ENCODE measurements at regions not wholly inside any gene's neighbourhood (a gene's known extent, or its start where the extent isn't known, plus 50 kb on each side); places are given as distances from the start of the nearest gene placed in this dataset.

GRCh38 chr5:40046792-40047191 is 622.0 kb upstream of the DAB2 start:
- no peaks in the 10 kb centered on the region for H3K4me1 ChIP-seq (ENCODE audit: control insufficient read depth in 2 of 3, insufficient read depth in 2 of 3, low read depth in 1 of 3, low read length in 3 of 3)
- no peak overlapping the region for H3K4me3 ChIP-seq (ENCODE audit: low read length in 3 of 3)
- no peak overlapping the region for H3K9ac ChIP-seq (ENCODE audit: low read length in 3 of 3)
- DNase-seq (no peak), FAIRE-seq (no peak)
- H3K27ac ChIP-seq (ENCODE audit: low read depth in 2 of 2, low read length in 2 of 2) = no peak overlapping the region
- H3K9me3 ChIP-seq (ENCODE audit: control insufficient read depth in 2 of 3, insufficient read depth in 1 of 3, low read length in 3 of 3) = no peaks in the 10 kb centered on the region
- intact Hi-C loops (cut with DNase I) = no loop called here
- no peaks in the 10 kb centered on the region for H3K27me3 ChIP-seq (ENCODE audit: control insufficient read depth, insufficient read depth, low read length)
- H3K36me3 ChIP-seq (ENCODE audit: control insufficient read depth in 2 of 3, insufficient read depth in 3 of 3, low read length in 3 of 3) = no peaks in the 10 kb centered on the region
- TF ChIP-seq, protein P1, sequence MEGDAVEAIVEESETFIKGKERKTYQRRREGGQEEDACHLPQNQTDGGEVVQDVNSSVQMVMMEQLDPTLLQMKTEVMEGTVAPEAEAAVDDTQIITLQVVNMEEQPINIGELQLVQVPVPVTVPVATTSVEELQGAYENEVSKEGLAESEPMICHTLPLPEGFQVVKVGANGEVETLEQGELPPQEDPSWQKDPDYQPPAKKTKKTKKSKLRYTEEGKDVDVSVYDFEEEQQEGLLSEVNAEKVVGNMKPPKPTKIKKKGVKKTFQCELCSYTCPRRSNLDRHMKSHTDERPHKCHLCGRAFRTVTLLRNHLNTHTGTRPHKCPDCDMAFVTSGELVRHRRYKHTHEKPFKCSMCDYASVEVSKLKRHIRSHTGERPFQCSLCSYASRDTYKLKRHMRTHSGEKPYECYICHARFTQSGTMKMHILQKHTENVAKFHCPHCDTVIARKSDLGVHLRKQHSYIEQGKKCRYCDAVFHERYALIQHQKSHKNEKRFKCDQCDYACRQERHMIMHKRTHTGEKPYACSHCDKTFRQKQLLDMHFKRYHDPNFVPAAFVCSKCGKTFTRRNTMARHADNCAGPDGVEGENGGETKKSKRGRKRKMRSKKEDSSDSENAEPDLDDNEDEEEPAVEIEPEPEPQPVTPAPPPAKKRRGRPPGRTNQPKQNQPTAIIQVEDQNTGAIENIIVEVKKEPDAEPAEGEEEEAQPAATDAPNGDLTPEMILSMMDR (IDR thresholded peaks at IDR 0.05; ENCODE audit: borderline replicate concordance, extremely low read depth, insufficient read depth) = no peak

DNA sequence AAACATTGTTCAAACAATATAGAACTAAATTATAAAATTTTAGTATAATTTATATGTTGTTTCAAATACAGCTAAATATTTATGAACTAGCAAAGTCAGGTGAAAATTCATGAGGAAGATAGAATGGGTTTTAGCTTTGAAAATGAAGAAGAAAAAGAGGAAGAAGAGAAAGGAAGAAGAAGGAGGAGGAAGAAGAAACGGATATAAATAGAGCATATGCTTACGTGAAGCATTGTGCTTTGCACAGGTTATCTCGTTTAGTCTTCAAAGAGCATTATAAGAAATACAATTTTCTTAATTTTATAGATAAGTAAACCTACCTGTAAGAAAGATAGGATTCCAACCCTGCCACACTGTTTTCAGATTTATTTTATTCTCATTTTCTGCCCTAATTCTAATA is 620.6 kb upstream of the DAB2 start:
- TF ChIP-seq, protein P1 (IDR thresholded peaks at IDR 0.05; ENCODE audit: borderline replicate concordance, extremely low read depth, insufficient read depth) = no peak
- FAIRE-seq (no peak), DNase-seq (no peak)
- H3K9me3 ChIP-seq (ENCODE audit: control insufficient read depth in 2 of 3, insufficient read depth in 1 of 3, low read length in 3 of 3) = no peaks in the 10 kb centered on the region
- H3K27me3 ChIP-seq (ENCODE audit: control insufficient read depth, insufficient read depth, low read length) = no peaks in the 10 kb centered on the region
- H3K27ac ChIP-seq (ENCODE audit: low read depth in 2 of 2, low read length in 2 of 2) = no peak overlapping the region
- no peaks in the 10 kb centered on the region for H3K4me1 ChIP-seq (ENCODE audit: control insufficient read depth in 2 of 3, insufficient read depth in 2 of 3, low read depth in 1 of 3, low read length in 3 of 3)
- intact Hi-C loops (cut with DNase I) = no loop called here
- no peak overlapping the region for H3K4me3 ChIP-seq (ENCODE audit: low read length in 3 of 3)
- H3K36me3 ChIP-seq (ENCODE audit: control insufficient read depth in 2 of 3, insufficient read depth in 3 of 3, low read length in 3 of 3) = no peaks in the 10 kb centered on the region
- no peak overlapping the region for H3K9ac ChIP-seq (ENCODE audit: low read length in 3 of 3)

DNA sequence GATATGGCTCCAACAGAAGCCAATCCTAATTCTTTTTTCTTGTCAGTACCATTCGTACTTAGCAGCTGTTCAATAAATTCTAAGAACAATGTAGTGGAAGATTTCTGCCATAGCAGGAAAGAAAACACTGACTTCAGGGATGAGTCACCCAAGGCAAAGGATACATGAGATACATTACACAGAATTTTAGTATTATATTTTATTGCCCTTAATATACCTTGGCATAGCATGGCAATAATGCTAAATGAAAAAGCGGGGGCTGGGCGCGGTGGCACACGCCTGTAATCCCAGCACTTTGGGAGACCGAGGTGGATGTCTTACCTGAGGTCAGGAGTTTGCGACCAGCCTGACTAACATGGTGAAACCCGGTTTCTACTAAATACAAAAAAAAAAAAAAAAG is 619.1 kb upstream of the DAB2 start:
- FAIRE-seq (no peak), DNase-seq (no peak)
- H3K27me3 ChIP-seq (ENCODE audit: control insufficient read depth, insufficient read depth, low read length) = no peaks in the 10 kb centered on the region
- no peaks in the 10 kb centered on the region for H3K36me3 ChIP-seq (ENCODE audit: control insufficient read depth in 2 of 3, insufficient read depth in 3 of 3, low read length in 3 of 3)
- intact Hi-C loops (cut with DNase I) = no loop called here
- H3K4me1 ChIP-seq (ENCODE audit: control insufficient read depth in 2 of 3, insufficient read depth in 2 of 3, low read depth in 1 of 3, low read length in 3 of 3) = no peaks in the 10 kb centered on the region
- TF ChIP-seq, protein P1 (IDR thresholded peaks at IDR 0.05; ENCODE audit: borderline replicate concordance, extremely low read depth, insufficient read depth) = no peak
- H3K27ac ChIP-seq (ENCODE audit: low read depth in 2 of 2, low read length in 2 of 2) = no peak overlapping the region
- no peak overlapping the region for H3K4me3 ChIP-seq (ENCODE audit: low read length in 3 of 3)
- H3K9ac ChIP-seq (ENCODE audit: low read length in 3 of 3) = no peak overlapping the region
- H3K9me3 ChIP-seq (ENCODE audit: control insufficient read depth in 2 of 3, insufficient read depth in 1 of 3, low read length in 3 of 3) = no peaks in the 10 kb centered on the region

DNA sequence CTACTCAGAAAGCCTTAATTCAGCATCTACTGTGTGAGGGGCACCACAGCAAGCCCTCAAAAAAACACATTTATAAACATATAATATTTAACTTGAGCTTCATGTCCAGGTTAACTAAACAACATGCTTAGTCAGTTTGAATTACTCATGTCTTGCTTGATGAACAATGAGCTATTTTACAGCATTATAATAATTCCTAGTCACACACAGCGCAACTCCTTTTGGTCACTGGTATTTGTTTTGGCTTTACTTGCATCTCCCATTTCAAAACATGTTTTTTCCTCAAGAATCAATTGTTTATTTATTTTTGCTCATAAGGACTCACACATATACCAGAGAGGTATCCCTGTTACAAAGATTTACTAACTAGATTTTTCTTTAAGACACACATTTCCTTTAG is 616.7 kb upstream of the DAB2 start:
- Histone ChIP-seq H3K4me3 (ENCODE audit: low read length in 3 of 3) (no peak overlapping the region), H3K27ac (ENCODE audit: low read depth in 2 of 2, low read length in 2 of 2) (no peak overlapping the region), H3K9me3 (ENCODE audit: control insufficient read depth in 2 of 3, insufficient read depth in 1 of 3, low read length in 3 of 3) (no peaks in the 10 kb centered on the region), H3K36me3 (ENCODE audit: control insufficient read depth in 2 of 3, insufficient read depth in 3 of 3, low read length in 3 of 3) (no peaks in the 10 kb centered on the region), H3K4me1 (ENCODE audit: control insufficient read depth in 2 of 3, insufficient read depth in 2 of 3, low read depth in 1 of 3, low read length in 3 of 3) (no peaks in the 10 kb centered on the region), H3K9ac (ENCODE audit: low read length in 3 of 3) (no peak overlapping the region), H3K27me3 (ENCODE audit: control insufficient read depth, insufficient read depth, low read length) (no peaks in the 10 kb centered on the region)
- TF ChIP-seq, protein P1 (IDR thresholded peaks at IDR 0.05; ENCODE audit: borderline replicate concordance, extremely low read depth, insufficient read depth) = no peak
- DNase-seq = no peak
- no peak for FAIRE-seq
- intact Hi-C loops (cut with DNase I) = no loop called here
